ENCODE measurements at regions not wholly inside any gene's neighbourhood (a gene's known extent, or its start where the extent isn't known, plus 50 kb on each side); places are given as distances from the start of the nearest gene placed in this dataset.
"Not testable (repeated sequence)": the region's sequence is repeated elsewhere in the genome, so short reads cannot be mapped to it uniquely, and the experiment has no call there.

GRCh38 chr5:4579679-4580078, 560.5 kb upstream of the ADAMTS16 start:
- Histone ChIP-seq H3K9me3 (ENCODE audit: control insufficient read depth, low read length) (no peaks in the 10 kb centered on the region), H3K4me3 (ENCODE audit: low read length in 2 of 2) (no peak overlapping the region), H3K36me3 (ENCODE audit: control insufficient read depth in 1 of 2, insufficient read depth in 2 of 2, low read length in 1 of 2) (no peaks in the 10 kb centered on the region), H3K4me1 (ENCODE audit: control insufficient read depth in 1 of 2, insufficient read depth in 2 of 2, low read length in 2 of 2) (no peaks in the 10 kb centered on the region), H3K27ac (ENCODE audit: low read depth in 1 of 2, low read length in 2 of 2) (no peak overlapping the region), H3K27me3 (ENCODE audit: control insufficient read depth in 1 of 2, insufficient read depth in 2 of 2, low read length in 1 of 2) (no peaks in the 10 kb centered on the region)
- WGBS, 2 donors, result 83 to 89% methylated on average over 7 of the region's 7 CpGs
- intact Hi-C loops (cut with DNase I), result no loop called here
- no peak for ATAC-seq (ENCODE audit: low FRiP score)
- no peak for DNase-seq

DNA sequence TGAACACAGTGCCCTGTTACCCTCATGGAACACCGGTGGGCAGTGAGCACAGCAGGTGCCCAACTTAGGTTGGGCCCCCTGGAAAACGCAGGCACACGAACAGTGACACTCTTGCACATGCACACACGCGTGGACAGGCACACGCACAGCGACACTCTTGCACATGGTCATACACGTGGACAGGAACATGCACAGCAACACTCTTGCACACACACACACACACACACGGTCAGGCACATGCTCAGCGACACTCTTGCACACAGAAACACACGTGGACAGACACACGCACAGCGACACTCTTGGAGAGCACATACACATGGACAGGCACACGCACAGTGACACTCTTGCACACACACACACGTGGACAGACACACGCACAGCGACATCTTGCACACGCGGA, 559.4 kb upstream of the ADAMTS16 start:
- no peaks in the 10 kb centered on the region for H3K4me1 ChIP-seq (ENCODE audit: control insufficient read depth in 1 of 2, insufficient read depth in 2 of 2, low read length in 2 of 2)
- no peak overlapping the region for H3K27ac ChIP-seq (ENCODE audit: low read depth in 1 of 2, low read length in 2 of 2)
- H3K9me3 ChIP-seq (ENCODE audit: control insufficient read depth, low read length), result no peaks in the 10 kb centered on the region
- 94 to 95% methylated on average over 19 of the region's 19 CpGs for WGBS, 2 donors
- H3K36me3 ChIP-seq (ENCODE audit: control insufficient read depth in 1 of 2, insufficient read depth in 2 of 2, low read length in 1 of 2), result no peaks in the 10 kb centered on the region
- H3K27me3 ChIP-seq (ENCODE audit: control insufficient read depth in 1 of 2, insufficient read depth in 2 of 2, low read length in 1 of 2), result no peaks in the 10 kb centered on the region
- intact Hi-C loops (cut with DNase I), result no loop called here
- H3K4me3 ChIP-seq (ENCODE audit: low read length in 2 of 2), result no peak overlapping the region
- no peak for DNase-seq
- no peak for ATAC-seq (ENCODE audit: low FRiP score)

DNA sequence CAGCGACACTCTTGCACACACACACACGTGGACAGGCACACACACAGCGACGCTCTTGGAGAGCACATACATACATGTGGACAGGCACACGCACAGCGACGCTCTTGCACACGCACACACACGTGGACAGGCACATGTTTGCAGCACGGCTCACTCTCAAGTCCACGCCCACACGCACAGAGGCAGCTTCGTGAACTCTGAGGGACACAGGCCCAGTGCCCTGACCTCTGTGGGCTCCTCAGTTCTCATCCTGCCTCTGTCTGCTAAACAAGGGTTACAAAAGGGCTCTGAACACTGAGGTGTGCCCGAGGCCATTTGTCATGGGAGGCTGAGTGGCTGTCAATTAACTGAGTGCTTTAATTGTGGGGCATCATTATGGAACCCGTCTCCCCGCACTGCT, 558.8 kb upstream of the ADAMTS16 start:
- H3K4me3 ChIP-seq (ENCODE audit: low read length in 2 of 2), result no peak overlapping the region
- H3K36me3 ChIP-seq (ENCODE audit: control insufficient read depth in 1 of 2, insufficient read depth in 2 of 2, low read length in 1 of 2), result no peaks in the 10 kb centered on the region
- ATAC-seq (ENCODE audit: low FRiP score), result no peak
- no peak for DNase-seq
- intact Hi-C loops (cut with DNase I), result no loop called here
- no peaks in the 10 kb centered on the region for H3K27me3 ChIP-seq (ENCODE audit: control insufficient read depth in 1 of 2, insufficient read depth in 2 of 2, low read length in 1 of 2)
- no peak overlapping the region for H3K27ac ChIP-seq (ENCODE audit: low read depth in 1 of 2, low read length in 2 of 2)
- H3K9me3 ChIP-seq (ENCODE audit: control insufficient read depth, low read length), result no peaks in the 10 kb centered on the region
- 85 to 91% methylated on average over 16 of the region's 16 CpGs for WGBS, 2 donors
- H3K4me1 ChIP-seq (ENCODE audit: control insufficient read depth in 1 of 2, insufficient read depth in 2 of 2, low read length in 2 of 2), result no peaks in the 10 kb centered on the region

- H3K4me1 ChIP-seq (ENCODE audit: control insufficient read depth in 1 of 2, insufficient read depth in 2 of 2, low read length in 2 of 2), result no peaks in the 10 kb centered on the region
- no peaks in the 10 kb centered on the region for H3K27me3 ChIP-seq (ENCODE audit: control insufficient read depth in 1 of 2, insufficient read depth in 2 of 2, low read length in 1 of 2)
- no peak overlapping the region for H3K27ac ChIP-seq (ENCODE audit: low read depth in 1 of 2, low read length in 2 of 2)
- ATAC-seq (ENCODE audit: low FRiP score) (no peak), DNase-seq (no peak)
- WGBS, 2 donors, result 61 to 62% methylated on average over 8 of the region's 8 CpGs
- H3K4me3 ChIP-seq (ENCODE audit: low read length in 2 of 2), result no peak overlapping the region
- intact Hi-C loops (cut with DNase I), result no loop called here
- H3K9me3 ChIP-seq (ENCODE audit: control insufficient read depth, low read length), result no peaks in the 10 kb centered on the region
- H3K36me3 ChIP-seq (ENCODE audit: control insufficient read depth in 1 of 2, insufficient read depth in 2 of 2, low read length in 1 of 2), result no peaks in the 10 kb centered on the region
Observed at GRCh38 chr5:4584982-4585381, 555.1 kb upstream of the ADAMTS16 start.

GRCh38 chr5:4613440-4613839, 526.7 kb upstream of the ADAMTS16 start:
- Histone ChIP-seq H3K4me1 (ENCODE audit: control insufficient read depth in 1 of 2, insufficient read depth in 2 of 2, low read length in 2 of 2) (no peaks in the 10 kb centered on the region), H3K27ac (ENCODE audit: low read depth in 1 of 2, low read length in 2 of 2) (no peak overlapping the region), H3K36me3 (ENCODE audit: control insufficient read depth in 1 of 2, insufficient read depth in 2 of 2, low read length in 1 of 2) (no peaks in the 10 kb centered on the region), H3K9me3 (ENCODE audit: control insufficient read depth, low read length) (no peaks in the 10 kb centered on the region), H3K27me3 (ENCODE audit: control insufficient read depth in 1 of 2, insufficient read depth in 2 of 2, low read length in 1 of 2) (no peaks in the 10 kb centered on the region), H3K4me3 (ENCODE audit: low read length in 2 of 2) (no peak overlapping the region)
- WGBS, 2 donors, result 82 to 86% methylated on average over 6 of the region's 6 CpGs
- DNase-seq (no peak), ATAC-seq (ENCODE audit: low FRiP score) (no peak)
- intact Hi-C loops (cut with DNase I), result no loop called here

DNA sequence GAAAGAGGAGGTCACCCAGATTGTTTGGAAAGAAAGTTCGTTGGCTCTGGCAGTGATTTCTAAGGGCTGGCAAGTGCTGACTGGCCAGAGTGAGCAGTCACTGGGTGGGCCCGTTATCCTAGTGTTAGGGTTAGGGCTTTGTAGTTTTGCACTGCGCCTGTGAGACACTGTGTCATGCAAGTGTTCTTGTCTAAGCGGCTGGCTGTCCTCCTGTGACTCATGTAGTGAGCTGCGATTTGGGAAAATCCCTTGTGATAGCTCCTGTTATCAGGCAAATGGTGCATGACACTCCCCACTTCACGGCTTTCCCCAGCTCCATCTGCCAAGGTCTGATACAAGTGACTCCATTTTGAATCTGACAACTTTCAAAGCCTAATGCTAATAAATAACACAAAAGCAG, 526.0 kb upstream of the ADAMTS16 start:
- DNase-seq, result no peak
- H3K4me1 ChIP-seq (ENCODE audit: control insufficient read depth in 1 of 2, insufficient read depth in 2 of 2, low read length in 2 of 2), result no peaks in the 10 kb centered on the region
- H3K9me3 ChIP-seq (ENCODE audit: control insufficient read depth, low read length), result no peaks in the 10 kb centered on the region
- ATAC-seq (ENCODE audit: low FRiP score), result no peak
- no peak overlapping the region for H3K4me3 ChIP-seq (ENCODE audit: low read length in 2 of 2)
- no peaks in the 10 kb centered on the region for H3K36me3 ChIP-seq (ENCODE audit: control insufficient read depth in 1 of 2, insufficient read depth in 2 of 2, low read length in 1 of 2)
- no peak overlapping the region for H3K27ac ChIP-seq (ENCODE audit: low read depth in 1 of 2, low read length in 2 of 2)
- H3K27me3 ChIP-seq (ENCODE audit: control insufficient read depth in 1 of 2, insufficient read depth in 2 of 2, low read length in 1 of 2), result no peaks in the 10 kb centered on the region
- intact Hi-C loops (cut with DNase I), result no loop called here
- 56 to 61% methylated on average over 6 of the region's 6 CpGs for WGBS, 2 donors

- H3K27me3 ChIP-seq (ENCODE audit: control insufficient read depth in 1 of 2, insufficient read depth in 2 of 2, low read length in 1 of 2); H3K9me3 ChIP-seq (ENCODE audit: control insufficient read depth, low read length); H3K4me1 ChIP-seq (ENCODE audit: control insufficient read depth in 1 of 2, insufficient read depth in 2 of 2, low read length in 2 of 2); H3K27ac ChIP-seq (ENCODE audit: low read depth in 1 of 2, low read length in 2 of 2); DNase-seq; H3K4me3 ChIP-seq (ENCODE audit: low read length in 2 of 2); ATAC-seq (ENCODE audit: low FRiP score); intact Hi-C loops (cut with DNase I); H3K36me3 ChIP-seq (ENCODE audit: control insufficient read depth in 1 of 2, insufficient read depth in 2 of 2, low read length in 1 of 2): not testable (repeated sequence)
- 94 to 95% methylated on average over 19 to 22 of the region's 26 CpGs for WGBS, 2 donors
Observed at GRCh38 chr5:4615369-4615768, 524.8 kb upstream of the ADAMTS16 start.

DNA sequence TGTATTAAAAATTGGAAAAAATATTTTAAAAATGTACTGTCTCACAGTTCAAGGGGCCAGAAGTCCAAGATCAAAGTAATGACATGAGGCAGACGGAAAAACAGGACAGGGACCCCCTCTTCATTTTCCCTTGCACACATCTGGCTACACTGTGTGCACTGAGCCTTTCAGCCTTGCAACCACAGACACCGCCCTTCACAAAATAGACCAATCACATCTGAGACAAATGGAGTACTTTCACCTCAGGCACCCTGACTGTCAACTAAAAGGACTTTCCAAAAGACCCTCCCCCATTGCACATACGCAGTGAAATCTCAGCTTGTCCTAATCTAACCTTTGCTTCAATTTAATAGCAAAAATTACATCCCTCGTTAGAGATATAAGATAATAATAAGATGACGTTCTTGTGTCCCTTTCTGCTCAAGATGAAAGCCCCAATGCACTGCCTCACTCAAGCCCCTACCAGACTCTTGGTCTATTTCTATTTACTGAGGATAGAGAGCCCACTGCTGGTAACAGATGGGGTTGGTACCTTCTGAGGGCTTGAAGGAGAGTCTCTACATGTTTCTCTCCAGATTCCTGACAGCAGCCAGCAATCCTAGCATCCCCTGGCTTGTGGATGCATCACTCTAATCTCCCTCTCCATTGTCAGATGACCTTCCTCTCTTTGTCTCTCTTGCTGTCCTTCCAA, 514.8 kb upstream of the ADAMTS16 start:
- Histone ChIP-seq H3K36me3 (ENCODE audit: control insufficient read depth in 1 of 2, insufficient read depth in 2 of 2, low read length in 1 of 2) (no peaks in the 10 kb centered on the region), H3K27ac (ENCODE audit: low read depth in 1 of 2, low read length in 2 of 2) (no peak overlapping the region), H3K9me3 (ENCODE audit: control insufficient read depth, low read length) (no peaks in the 10 kb centered on the region), H3K4me1 (ENCODE audit: control insufficient read depth in 1 of 2, insufficient read depth in 2 of 2, low read length in 2 of 2) (no peaks in the 10 kb centered on the region), H3K4me3 (ENCODE audit: low read length in 2 of 2) (no peak overlapping the region), H3K27me3 (ENCODE audit: control insufficient read depth in 1 of 2, insufficient read depth in 2 of 2, low read length in 1 of 2) (no peaks in the 10 kb centered on the region)
- DNase-seq (no peak), ATAC-seq (ENCODE audit: low FRiP score) (no peak)
- WGBS, 2 donors, result 79 to 80% methylated on average over 5 of the region's 5 CpGs
- intact Hi-C loops (cut with DNase I), result no loop called here

GRCh38 chr5:4627131-4627530, 513.0 kb upstream of the ADAMTS16 start:
- WGBS, 2 donors, result 54 to 55% methylated on average over 3 of the region's 3 CpGs

More at GRCh38 chr5:4627131-4627530, 513.0 kb upstream of the ADAMTS16 start:
- no peaks in the 10 kb centered on the region for H3K4me1 ChIP-seq (ENCODE audit: control insufficient read depth in 1 of 2, insufficient read depth in 2 of 2, low read length in 2 of 2)
- no peaks in the 10 kb centered on the region for H3K36me3 ChIP-seq (ENCODE audit: control insufficient read depth in 1 of 2, insufficient read depth in 2 of 2, low read length in 1 of 2)
- no peaks in the 10 kb centered on the region for H3K27me3 ChIP-seq (ENCODE audit: control insufficient read depth in 1 of 2, insufficient read depth in 2 of 2, low read length in 1 of 2)
- H3K27ac ChIP-seq (ENCODE audit: low read depth in 1 of 2, low read length in 2 of 2), result no peak overlapping the region
- DNase-seq, result no peak
- ATAC-seq (ENCODE audit: low FRiP score), result no peak
- no peaks in the 10 kb centered on the region for H3K9me3 ChIP-seq (ENCODE audit: control insufficient read depth, low read length)
- no peak overlapping the region for H3K4me3 ChIP-seq (ENCODE audit: low read length in 2 of 2)
- intact Hi-C loops (cut with DNase I), result no loop called here
